Tibial nerve (tissue), 4 donors: ENCODE measurements at regions not wholly inside any gene's neighbourhood (a gene's known extent, or its start where the extent isn't known, plus 50 kb on each side); places are given as distances from the start of the nearest gene placed in this dataset.

ENCODE experiments used
- DNase-seq, 2 donors: peaks; one replicate each; pipeline ENCODE4 v3.0.0-alpha.2; 2019; ENCODE audit warnings: low spot score in 2 of 2
- H3K27ac ChIP-seq, 4 donors: fragments of 200-600 bp; sonication (generic) in 3 of 4; one replicate each; pipeline ENCODE4 v1.5.1; 2017 to 2019; ENCODE audit warnings: mild to moderate bottlenecking in 1 of 4
- H3K27me3 ChIP-seq, 2 donors: fragments of 200-600 bp; sonication (generic) in 1 of 2; one replicate each; pipeline versions ENCODE4 v1.5.1 to v1.6.0; 2017 to 2019
- H3K36me3 ChIP-seq, 3 donors: fragments of 200-600 bp; sonication (generic); one replicate each; pipeline ENCODE4 v1.5.1; 2018 to 2019
- H3K4me1 ChIP-seq, 4 donors: fragments of 200-600 bp; sonication (generic) in 3 of 4; one replicate each; pipeline ENCODE4 v1.5.1; 2017 to 2019
- H3K4me3 ChIP-seq, 4 donors: fragments of 200-600 bp; sonication (generic) in 3 of 4; one replicate each; pipeline ENCODE4 v1.5.1; 2017 to 2019; ENCODE audit warnings: mild to moderate bottlenecking in 1 of 4, moderate library complexity in 1 of 4
- H3K9me3 ChIP-seq, 4 donors: fragments of 200-600 bp; sonication (generic) in 3 of 4; one replicate each; pipeline ENCODE4 v1.5.1; 2017 to 2019
- CTCF ChIP-seq, 5 experiments: fragments of 200-600 bp in 3 of 5; fragments of 450-650 bp in 2 of 5; sonication (generic) in 3 of 5; IDR thresholded peaks; one replicate each; pipeline ENCODE4 v1.5.1; 2016 to 2019; ENCODE audit warnings: antibody characterized with exemption in 5 of 5, mild to moderate bottlenecking in 3 of 5, moderate library complexity in 2 of 5
- EP300 ChIP-seq, 2 donors: sonication (generic); formaldehyde crosslinking; IDR thresholded peaks; one replicate each; pipeline ENCODE4 v1.6.1; 2017; ENCODE audit warnings: antibody characterized with exemption in 2 of 2, mild to moderate bottlenecking in 1 of 2
- POLR2A ChIP-seq, 2 donors: fragments of 450-650 bp; IDR thresholded peaks; one replicate each; pipeline ENCODE4 v1.6.1; 2017; ENCODE audit warnings: antibody characterized with exemption in 2 of 2, mild to moderate bottlenecking in 2 of 2, moderate library complexity in 2 of 2
- WGBS, 2 donors: methylation state at CpG; one replicate each; pipeline ENCODE4 v1.1.5; 2018; 5-methylcytosine and 5-hydroxymethylcytosine counted together

GRCh38 chr11:90809581-90809980 is 586.7 kb upstream of the CHORDC1 start:
- H3K36me3 ChIP-seq, result no peaks in the 10 kb centered on the region
- H3K27me3 ChIP-seq, result no peaks in the 10 kb centered on the region
- peaks cover 0 to 4% (median 0%) of the 10 kb centered on the region in 4 donors for H3K9me3 ChIP-seq
- TF ChIP-seq POLR2A (IDR thresholded peaks at IDR 0.05) (no peak), CTCF (IDR thresholded peaks at IDR 0.05) (no peak), EP300 (IDR thresholded peaks at IDR 0.05) (no peak)
- H3K4me3 ChIP-seq, result no peak overlapping the region
- no peak overlapping the region for H3K27ac ChIP-seq
- H3K4me1 ChIP-seq, result no peaks in the 10 kb centered on the region
- no peak for DNase-seq
- 74 to 83% methylated on average over 5 of the region's 5 CpGs for WGBS, 2 donors

GRCh38 chr11:90805172-90805571 is 582.3 kb upstream of the CHORDC1 start:
- no peaks in the 10 kb centered on the region for H3K9me3 ChIP-seq
- no peaks in the 10 kb centered on the region for H3K27me3 ChIP-seq
- 76 to 81% methylated on average over 3 of the region's 3 CpGs for WGBS, 2 donors
- no peak overlapping the region for H3K27ac ChIP-seq
- H3K36me3 ChIP-seq, result no peaks in the 10 kb centered on the region
- H3K4me1 ChIP-seq, result no peaks in the 10 kb centered on the region
- no peak overlapping the region for H3K4me3 ChIP-seq
- no peak for TF ChIP-seq EP300 (IDR thresholded peaks at IDR 0.05)
- no peak for DNase-seq

- Histone ChIP-seq H3K4me3 (no peak overlapping the region), H3K9me3 (no peaks in the 10 kb centered on the region), H3K27ac (no peak overlapping the region), H3K36me3 (no peaks in the 10 kb centered on the region), H3K4me1 (no peaks in the 10 kb centered on the region), H3K27me3 (no peaks in the 10 kb centered on the region)
- TF ChIP-seq POLR2A (IDR thresholded peaks at IDR 0.05) (no peak), CTCF (IDR thresholded peaks at IDR 0.05) (no peak), EP300 (IDR thresholded peaks at IDR 0.05) (no peak)
- DNase-seq, result no peak
- 69 to 74% methylated on average over 7 of the region's 7 CpGs for WGBS, 2 donors
These were observed 581.0 kb upstream of the CHORDC1 start for GRCh38 chr11:90803831-90804230.

- no peak overlapping the region for H3K4me3 ChIP-seq
- WGBS, 2 donors, result 55 to 86% methylated on average over 3 of the region's 3 CpGs
- no peak for DNase-seq
- no peaks in the 10 kb centered on the region for H3K9me3 ChIP-seq
- H3K36me3 ChIP-seq, result no peaks in the 10 kb centered on the region
- no peak overlapping the region for H3K27ac ChIP-seq
- TF ChIP-seq POLR2A (IDR thresholded peaks at IDR 0.05), result no peak
- TF ChIP-seq EP300 (IDR thresholded peaks at IDR 0.05), result no peak
- TF ChIP-seq CTCF (IDR thresholded peaks at IDR 0.05), result no peak
- H3K27me3 ChIP-seq, result no peaks in the 10 kb centered on the region
- H3K4me1 ChIP-seq, result no peaks in the 10 kb centered on the region
These were observed 580.5 kb upstream of the CHORDC1 start for GRCh38 chr11:90803366-90803765.

- TF ChIP-seq EP300 (IDR thresholded peaks at IDR 0.05) (no peak), CTCF (IDR thresholded peaks at IDR 0.05) (no peak), POLR2A (IDR thresholded peaks at IDR 0.05) (no peak)
These were observed 575.9 kb upstream of the CHORDC1 start for GRCh38 chr11:90798769-90799168.

GRCh38 chr11:90795746-90796145 is 572.9 kb upstream of the CHORDC1 start:
- Histone ChIP-seq H3K27me3 (no peaks in the 10 kb centered on the region), H3K4me3 (no peak overlapping the region), H3K27ac (no peak overlapping the region), H3K36me3 (no peaks in the 10 kb centered on the region), H3K9me3 (no peaks in the 10 kb centered on the region), H3K4me1 (no peaks in the 10 kb centered on the region)
- WGBS, 2 donors, result 66 to 68% methylated on average over 4 of the region's 4 CpGs
- TF ChIP-seq POLR2A (IDR thresholded peaks at IDR 0.05) (no peak), CTCF (IDR thresholded peaks at IDR 0.05) (no peak), EP300 (IDR thresholded peaks at IDR 0.05) (no peak)
- DNase-seq, result no peak

More at GRCh38 chr11:90798769-90799168, 575.9 kb upstream of the CHORDC1 start:
- Histone ChIP-seq H3K9me3 (no peaks in the 10 kb centered on the region), H3K27me3 (no peaks in the 10 kb centered on the region), H3K4me3 (no peak overlapping the region), H3K36me3 (no peaks in the 10 kb centered on the region), H3K27ac (no peak overlapping the region), H3K4me1 (no peaks in the 10 kb centered on the region)
- WGBS, 2 donors, result 63 to 64% methylated on average over 3 of the region's 3 CpGs
- DNase-seq, result no peak
